Duodenal mucosa (tissue), 2 donors: ENCODE measurements at regions not wholly inside any gene's neighbourhood (a gene's known extent, or its start where the extent isn't known, plus 50 kb on each side); places are given as distances from the start of the nearest gene placed in this dataset.

Experiments used
- H3K27ac ChIP-seq: one replicate; pipeline ENCODE4 v1.7.0; 2013; ENCODE audit warnings: low read depth, low read length
- H3K27me3 ChIP-seq, 2 donors: one replicate each; pipeline ENCODE4 v1.7.0; 2013; ENCODE audit warnings: low read length in 2 of 2, control low read depth in 1 of 2; ENCODE audit not compliant: insufficient read depth in 2 of 2, control insufficient read depth in 1 of 2
- H3K36me3 ChIP-seq, 2 donors: one replicate each; pipeline ENCODE4 v1.7.0; 2013; ENCODE audit warnings: low read length in 2 of 2, control low read depth in 1 of 2; ENCODE audit not compliant: insufficient read depth in 2 of 2, control insufficient read depth in 1 of 2
- H3K4me1 ChIP-seq, 2 donors: one replicate each; pipeline ENCODE4 v1.7.0; 2013; ENCODE audit warnings: low read length in 2 of 2, control low read depth in 1 of 2; ENCODE audit not compliant: insufficient read depth in 2 of 2, control insufficient read depth in 1 of 2
- H3K4me3 ChIP-seq, 2 donors: one replicate each; pipeline ENCODE4 v1.7.0; 2013; ENCODE audit warnings: low read length in 2 of 2, low read depth in 1 of 2
- H3K9ac ChIP-seq, 2 donors: one replicate each; pipeline ENCODE4 v1.7.0; 2013; ENCODE audit warnings: low read length in 2 of 2, low read depth in 1 of 2
- H3K9me3 ChIP-seq, 2 donors: one replicate each; pipeline ENCODE4 v1.7.0; 2013; ENCODE audit warnings: low read length in 2 of 2, control low read depth in 1 of 2; ENCODE audit not compliant: control insufficient read depth in 1 of 2

DNA sequence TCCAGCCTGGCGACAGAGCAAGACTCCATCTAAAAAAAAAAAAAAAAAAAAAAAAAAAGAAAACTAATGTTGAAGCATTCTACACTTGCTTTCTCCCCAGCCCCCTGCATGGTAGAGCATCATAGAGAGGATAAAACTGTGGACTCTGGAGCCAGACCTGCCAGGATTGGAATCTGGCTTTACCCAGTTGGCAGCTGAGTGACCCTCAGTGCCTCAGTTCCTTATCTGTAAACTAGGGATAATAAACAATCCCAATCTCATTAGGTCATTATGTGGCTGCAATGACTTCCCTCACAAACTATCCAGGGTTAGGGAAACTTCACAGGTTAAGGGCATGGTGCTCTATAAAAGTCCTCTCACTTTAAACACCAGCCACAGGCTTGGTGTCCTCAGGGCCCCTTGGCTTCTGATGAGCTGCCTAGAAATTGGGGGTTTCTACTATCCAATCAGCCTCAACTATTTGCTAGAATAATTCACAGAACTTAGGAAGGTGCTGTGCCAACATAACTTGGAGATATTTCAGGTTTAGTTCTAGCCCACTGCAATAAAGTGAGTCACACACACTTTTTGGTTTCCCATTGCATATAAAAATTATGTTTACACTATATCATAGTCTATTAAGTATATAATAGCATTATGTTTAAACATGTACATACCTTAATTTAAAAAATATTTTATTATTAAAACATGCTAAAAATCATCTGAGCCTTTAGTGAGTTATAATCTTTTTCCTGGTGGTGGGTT is 180.5 kb upstream of the B3GALT2 start:
- H3K4me3 ChIP-seq: no peak overlapping the region
- no peak overlapping the region for H3K9ac ChIP-seq
- no peaks in the 10 kb centered on the region for H3K36me3 ChIP-seq
- peaks cover 3 to 8% of the 10 kb centered on the region in 2 donors for H3K4me1 ChIP-seq
- H3K9me3 ChIP-seq: no peaks in the 10 kb centered on the region
- no peaks in the 10 kb centered on the region for H3K27me3 ChIP-seq
- H3K27ac ChIP-seq: no peak overlapping the region

DNA sequence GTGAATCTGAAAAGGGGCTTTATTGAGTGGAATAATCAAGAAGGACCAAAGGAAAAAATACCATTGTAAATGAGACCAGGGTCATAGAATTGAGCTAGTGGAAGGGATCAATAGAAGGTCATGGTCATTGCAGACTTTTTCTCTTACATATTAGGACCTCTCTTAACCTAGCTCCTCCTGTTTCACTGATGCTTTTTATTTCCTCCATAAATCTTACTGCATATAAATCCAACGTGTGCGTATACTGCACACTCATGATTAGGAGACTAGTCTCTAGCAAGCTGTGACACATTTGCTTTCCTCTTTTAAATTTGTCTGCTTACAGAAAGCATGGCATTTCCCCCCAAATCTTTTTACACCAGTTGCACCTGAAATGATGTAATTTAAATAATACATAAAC is 179.6 kb upstream of the B3GALT2 start:
- H3K9ac ChIP-seq: no peak overlapping the region
- H3K27ac ChIP-seq: no peak overlapping the region
- no peak overlapping the region for H3K4me3 ChIP-seq
- H3K4me1 ChIP-seq: peaks cover 3 to 8% of the 10 kb centered on the region in 2 donors
- no peaks in the 10 kb centered on the region for H3K36me3 ChIP-seq
- H3K27me3 ChIP-seq: no peaks in the 10 kb centered on the region
- no peaks in the 10 kb centered on the region for H3K9me3 ChIP-seq

DNA sequence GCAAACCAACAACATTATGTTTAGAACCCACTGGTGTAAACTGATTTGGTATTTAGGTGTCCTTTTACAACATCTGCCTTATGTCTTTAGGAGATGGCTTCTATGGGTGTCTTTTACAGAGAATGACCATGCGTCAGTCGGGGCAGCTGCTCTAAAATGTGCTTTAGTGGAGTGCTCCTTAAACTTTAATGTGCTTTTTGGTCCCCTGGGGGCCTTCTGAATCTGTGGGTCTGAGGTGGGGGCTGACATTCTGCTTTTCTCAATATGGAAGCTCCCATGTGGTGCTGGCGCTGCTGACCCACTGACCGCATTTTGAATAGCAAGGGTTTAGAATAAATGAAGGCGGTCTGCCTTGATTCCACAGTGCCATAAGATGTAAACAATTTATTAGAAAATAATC is 173.2 kb upstream of the B3GALT2 start:
- Histone ChIP-seq H3K4me3 (no peak overlapping the region), H3K27me3 (no peaks in the 10 kb centered on the region), H3K9me3 (no peaks in the 10 kb centered on the region), H3K9ac (no peak overlapping the region), H3K27ac (no peak overlapping the region), H3K36me3 (no peaks in the 10 kb centered on the region), H3K4me1 (peaks cover 0 to 18% of the 10 kb centered on the region in 2 donors)

DNA sequence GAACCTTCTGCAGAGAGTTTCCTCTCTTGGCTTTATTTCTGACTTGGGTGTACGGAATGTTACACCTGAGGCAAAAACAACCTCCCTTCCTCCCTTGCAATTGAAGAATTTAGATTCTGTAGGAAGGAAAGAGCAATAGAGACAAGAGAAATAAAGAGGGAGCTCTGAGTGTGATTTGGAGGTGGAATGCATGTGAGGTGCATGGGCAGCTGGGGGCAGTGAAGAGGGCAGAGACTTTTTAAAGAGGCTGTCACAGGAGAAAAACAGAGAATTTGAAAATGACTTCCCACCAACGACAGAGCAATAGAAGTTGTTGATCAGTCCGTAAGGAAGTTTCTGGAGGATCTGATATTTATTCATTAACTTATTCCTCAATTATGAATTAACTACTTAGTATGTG is 172.0 kb upstream of the B3GALT2 start:
- no peak overlapping the region for H3K9ac ChIP-seq
- H3K27me3 ChIP-seq: no peaks in the 10 kb centered on the region
- peaks cover 0 to 18% of the 10 kb centered on the region in 2 donors for H3K4me1 ChIP-seq
- no peak overlapping the region for H3K27ac ChIP-seq
- H3K9me3 ChIP-seq: no peaks in the 10 kb centered on the region
- no peak overlapping the region for H3K4me3 ChIP-seq
- H3K36me3 ChIP-seq: no peaks in the 10 kb centered on the region

DNA sequence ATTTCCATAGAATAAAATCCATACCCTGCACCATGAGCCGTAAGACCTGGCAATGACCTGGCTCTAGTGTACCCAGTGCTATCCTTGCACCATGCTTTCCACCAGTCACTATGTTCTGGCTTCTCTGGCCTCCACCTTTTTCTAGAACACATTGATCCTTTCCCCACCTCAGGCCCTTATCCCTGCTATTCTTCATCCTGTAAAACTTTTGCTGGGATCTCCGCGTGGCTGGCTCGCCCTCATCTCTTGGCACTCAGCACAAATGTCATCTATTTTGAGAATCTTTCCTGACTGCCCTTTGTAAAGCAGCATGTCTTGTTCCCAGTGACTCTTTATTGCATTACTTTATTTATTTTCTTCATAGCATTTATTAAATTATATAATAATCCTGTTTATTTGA is 169.8 kb upstream of the B3GALT2 start:
- H3K27ac ChIP-seq: no peak overlapping the region
- no peaks in the 10 kb centered on the region for H3K9me3 ChIP-seq
- no peaks in the 10 kb centered on the region for H3K27me3 ChIP-seq

DNA sequence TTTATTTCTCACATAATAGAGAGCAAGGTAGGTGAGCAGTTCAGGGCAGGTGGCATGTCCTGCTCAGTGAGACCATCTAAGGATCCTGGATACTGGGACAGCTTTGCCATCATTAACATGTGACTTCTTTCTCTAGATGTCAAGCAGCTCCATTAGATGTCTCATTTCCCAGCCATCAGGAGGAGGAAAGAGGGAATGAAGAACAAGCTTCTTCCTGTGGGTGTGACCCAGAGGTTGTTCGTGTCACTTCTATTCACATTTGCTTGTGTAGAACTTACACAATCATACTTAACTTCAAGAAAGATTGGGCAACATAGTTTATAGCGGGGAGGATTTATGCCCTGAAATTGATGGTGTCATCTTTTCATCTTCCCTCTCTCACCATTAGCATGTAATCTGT is 169.2 kb upstream of the B3GALT2 start:
- peaks cover 0 to 18% of the 10 kb centered on the region in 2 donors for H3K4me1 ChIP-seq
- no peak overlapping the region for H3K9ac ChIP-seq
- no peak overlapping the region for H3K27ac ChIP-seq
- H3K36me3 ChIP-seq: no peaks in the 10 kb centered on the region
- no peaks in the 10 kb centered on the region for H3K27me3 ChIP-seq
- H3K4me3 ChIP-seq: no peak overlapping the region
- H3K9me3 ChIP-seq: no peaks in the 10 kb centered on the region

More for the DNA sequence above, 169.8 kb upstream of the B3GALT2 start:
- peaks cover 0 to 18% of the 10 kb centered on the region in 2 donors for H3K4me1 ChIP-seq
- no peak overlapping the region for H3K4me3 ChIP-seq
- no peak overlapping the region for H3K9ac ChIP-seq
- no peaks in the 10 kb centered on the region for H3K36me3 ChIP-seq

DNA sequence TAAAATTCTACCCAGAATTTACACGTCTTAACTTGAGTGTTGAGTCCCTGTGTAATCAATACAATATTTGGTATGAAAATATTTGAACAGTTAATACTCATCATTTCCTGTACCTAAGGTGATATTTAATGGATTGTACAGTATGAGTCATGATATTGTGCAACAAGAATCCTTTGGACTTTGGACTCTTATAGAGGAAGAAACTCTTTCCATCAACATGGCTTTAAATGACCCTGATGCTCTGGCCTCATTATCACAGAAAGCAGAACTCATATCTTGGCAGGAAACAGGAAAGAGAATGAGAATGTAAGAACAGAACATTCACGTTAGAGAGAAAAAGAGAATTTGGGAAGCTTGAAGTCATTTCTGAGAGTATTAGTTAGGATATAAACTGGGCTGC is 168.8 kb upstream of the B3GALT2 start:
- H3K27me3 ChIP-seq: no peaks in the 10 kb centered on the region
- no peak overlapping the region for H3K4me3 ChIP-seq
- no peak overlapping the region for H3K27ac ChIP-seq
- H3K9ac ChIP-seq: no peak overlapping the region
- no peaks in the 10 kb centered on the region for H3K9me3 ChIP-seq
- H3K36me3 ChIP-seq: no peaks in the 10 kb centered on the region
- peaks cover 0 to 18% of the 10 kb centered on the region in 2 donors for H3K4me1 ChIP-seq

DNA sequence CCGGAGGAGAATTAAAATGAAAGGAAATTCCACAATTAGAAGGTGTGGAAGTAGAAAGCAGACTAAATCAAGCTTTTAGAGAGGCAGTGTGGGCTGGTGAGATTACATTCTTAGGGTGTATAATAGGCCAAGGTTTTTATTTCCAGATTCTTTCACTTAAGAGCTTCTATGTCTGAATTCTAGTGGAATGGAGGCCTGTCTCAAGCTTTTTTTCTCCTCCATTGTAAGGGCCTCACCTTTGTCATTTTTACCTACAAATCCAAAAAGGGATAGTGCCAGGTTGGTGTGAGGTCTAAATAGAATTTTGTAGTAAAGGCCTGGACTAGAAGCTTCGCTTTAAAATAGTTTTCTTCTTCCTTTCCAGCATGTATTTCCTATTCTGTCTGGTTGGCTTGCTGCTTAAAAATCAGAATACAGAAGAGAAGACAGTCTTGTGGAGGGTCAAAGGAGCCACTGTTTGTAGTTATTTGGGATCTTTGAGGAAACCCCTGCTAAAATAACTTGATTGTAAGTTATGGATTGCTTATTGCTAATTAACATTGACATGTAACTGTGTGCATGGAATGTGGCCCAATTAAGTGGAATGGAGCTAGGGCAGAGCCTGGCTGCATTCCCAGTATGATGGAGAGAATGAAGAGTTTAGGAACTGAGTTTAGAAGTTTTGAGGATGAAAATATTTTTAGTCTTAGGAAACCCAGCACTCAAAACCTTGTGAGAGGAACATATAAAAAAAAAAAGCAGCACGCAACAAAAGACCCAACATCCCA is 162.5 kb upstream of the B3GALT2 start:
- Histone ChIP-seq H3K4me3 (no peak overlapping the region), H3K9ac (no peak overlapping the region), H3K27me3 (no peaks in the 10 kb centered on the region), H3K36me3 (no peaks in the 10 kb centered on the region), H3K9me3 (no peaks in the 10 kb centered on the region), H3K4me1 (peaks cover 0 to 11% of the 10 kb centered on the region in 2 donors), H3K27ac (no peak overlapping the region)

DNA sequence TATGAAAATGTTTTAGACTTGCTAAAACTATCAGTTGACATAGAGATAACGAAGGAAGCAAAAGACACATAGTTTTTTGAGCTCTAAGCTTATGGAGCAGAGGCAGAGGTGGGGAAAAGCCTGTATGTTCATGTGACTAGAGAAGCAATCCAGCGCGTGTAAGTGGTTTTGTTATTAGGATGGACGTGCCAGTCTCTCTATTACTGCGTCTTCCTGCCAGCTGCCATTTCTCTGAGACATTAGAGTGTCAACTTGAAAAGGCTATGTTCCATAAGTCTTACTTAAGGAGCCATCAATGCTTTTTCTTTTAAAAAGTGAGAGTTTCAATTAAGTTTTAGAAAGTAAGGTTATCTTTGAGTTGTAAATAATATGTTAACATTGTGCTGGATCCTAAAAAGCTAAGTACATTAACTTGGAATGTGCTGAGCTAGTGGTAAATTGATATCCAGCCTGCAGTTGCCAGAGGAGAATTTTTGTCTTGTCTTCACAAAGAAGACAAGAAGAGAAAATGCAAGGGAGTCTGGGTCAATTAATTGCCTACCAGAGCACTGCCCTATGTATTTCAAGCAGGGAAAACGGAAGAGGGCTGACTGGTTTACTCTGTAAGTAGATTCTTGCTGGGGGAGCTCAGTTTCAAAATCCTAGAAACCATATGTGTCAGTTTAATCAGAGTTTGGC is 161.8 kb upstream of the B3GALT2 start:
- H3K27me3 ChIP-seq: no peaks in the 10 kb centered on the region
- H3K27ac ChIP-seq: no peak overlapping the region
- no peaks in the 10 kb centered on the region for H3K36me3 ChIP-seq
- H3K4me3 ChIP-seq: no peak overlapping the region
- H3K4me1 ChIP-seq: peaks cover 0 to 11% of the 10 kb centered on the region in 2 donors
- no peak overlapping the region for H3K9ac ChIP-seq
- H3K9me3 ChIP-seq: no peaks in the 10 kb centered on the region

DNA sequence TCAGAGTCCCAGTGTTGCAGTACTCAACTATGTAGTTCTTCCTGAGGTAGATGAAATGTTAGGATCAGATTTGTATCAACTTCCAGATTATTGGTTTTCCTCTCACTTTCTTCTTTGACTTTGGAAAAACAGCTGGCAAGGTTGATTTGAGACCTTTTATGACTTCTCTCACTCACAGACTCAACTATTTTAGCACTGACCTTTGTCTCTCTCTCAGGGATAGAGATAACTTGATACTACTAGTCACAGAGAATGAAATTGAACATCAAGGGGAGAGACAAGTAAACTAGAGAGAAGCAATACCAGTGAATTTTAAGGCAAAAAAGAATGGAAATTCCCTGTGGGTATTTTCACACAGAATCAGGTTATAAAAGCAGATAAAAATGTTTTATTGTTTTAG is 159.7 kb upstream of the B3GALT2 start:
- Histone ChIP-seq H3K9me3 (no peaks in the 10 kb centered on the region), H3K27ac (no peak overlapping the region), H3K4me1 (peaks cover 0 to 17% of the 10 kb centered on the region in 2 donors)

More for the DNA sequence above, 159.7 kb upstream of the B3GALT2 start:
- Histone ChIP-seq H3K9ac (no peak overlapping the region), H3K4me3 (no peak overlapping the region), H3K27me3 (no peaks in the 10 kb centered on the region), H3K36me3 (no peaks in the 10 kb centered on the region)
